ENCODE measurements at regions not wholly inside any gene's neighbourhood (a gene's known extent, or its start where the extent isn't known, plus 50 kb on each side); places are given as distances from the start of the nearest gene placed in this dataset.

GRCh38 chr13:107734891-107735625 is 480.3 kb downstream of the LIG4 start:
- DNase-seq: no peak

DNA sequence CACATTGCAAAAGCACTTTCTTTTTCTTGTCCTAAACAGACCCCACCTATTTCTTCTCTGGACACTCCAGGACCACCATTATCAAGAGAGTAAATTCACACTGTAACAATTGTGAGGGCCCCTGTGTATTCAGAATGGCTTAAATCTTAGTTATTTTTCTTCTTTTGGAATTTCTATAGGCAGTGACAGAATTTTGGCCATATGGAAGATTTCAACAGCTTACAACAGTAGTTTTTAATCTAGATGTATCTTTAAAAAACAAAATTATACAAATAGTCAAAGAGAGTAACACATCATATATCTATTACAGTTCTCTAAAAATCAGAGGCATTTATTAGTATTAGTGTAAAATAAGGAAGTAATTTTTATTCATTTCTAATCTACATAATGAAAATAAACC is 482.1 kb downstream of the LIG4 start:
- DNase-seq: no peak

DNA sequence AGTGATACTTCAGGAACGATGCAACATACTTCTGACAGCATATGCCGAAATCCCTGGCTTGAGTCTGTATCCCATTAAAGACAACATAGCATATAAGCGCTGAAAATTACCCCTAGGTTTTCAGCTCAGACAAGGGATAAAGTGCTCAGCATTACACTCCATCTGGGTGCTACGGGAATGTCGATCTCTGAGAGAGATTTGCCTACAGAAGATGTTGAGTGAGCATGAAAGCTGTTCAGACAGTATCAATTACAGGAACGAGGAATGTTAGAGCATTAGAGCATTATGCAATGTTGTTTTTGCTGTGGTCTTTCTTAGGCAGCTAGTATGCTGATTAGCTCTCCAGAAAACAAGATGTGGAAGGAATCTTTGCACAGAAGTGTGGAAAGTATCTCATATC is 484.5 kb downstream of the LIG4 start:
- no peak for DNase-seq

- DNase-seq: no peak
Observed at GRCh38 chr13:107721125-107721869, 494.0 kb downstream of the LIG4 start.

DNA sequence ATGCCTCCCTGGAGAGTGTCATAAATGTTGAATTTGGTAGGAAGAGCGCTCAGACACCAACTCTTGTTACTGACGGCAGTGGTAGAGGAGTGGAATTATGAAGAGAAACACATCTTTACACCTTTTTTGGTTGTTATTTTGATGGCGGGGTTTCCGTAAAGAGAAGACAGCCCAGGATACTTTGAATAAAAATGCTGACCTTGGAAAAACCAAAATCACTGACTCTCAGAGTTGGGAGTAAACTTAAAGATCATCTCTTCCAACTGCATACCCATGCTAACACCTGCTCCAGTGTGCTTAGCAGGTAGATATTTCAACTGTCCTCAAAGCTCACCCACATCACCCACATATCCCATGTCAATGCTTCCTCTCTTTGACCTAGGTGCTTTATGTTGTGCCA is 498.6 kb downstream of the LIG4 start:
- no peak for DNase-seq

DNA sequence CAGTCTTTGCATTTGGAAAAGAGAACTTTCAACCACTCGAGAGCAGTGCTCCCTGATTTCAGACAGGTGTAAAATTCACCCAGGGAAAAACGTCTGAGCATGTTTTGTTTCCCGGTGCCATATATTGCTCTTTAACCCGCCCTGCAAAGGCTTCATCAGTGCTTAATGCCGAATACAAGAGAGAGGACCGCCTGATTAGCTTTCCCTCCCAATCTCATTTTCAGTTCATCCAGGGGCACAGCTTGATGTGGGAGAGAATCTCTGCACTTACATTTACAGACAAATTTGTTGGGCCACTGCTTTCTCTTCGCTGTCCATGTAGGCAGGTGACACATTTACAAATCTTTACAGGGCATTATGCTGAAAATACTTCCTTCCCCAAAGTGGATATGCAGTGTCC is 499.1 kb downstream of the LIG4 start:
- no peak for DNase-seq

DNA sequence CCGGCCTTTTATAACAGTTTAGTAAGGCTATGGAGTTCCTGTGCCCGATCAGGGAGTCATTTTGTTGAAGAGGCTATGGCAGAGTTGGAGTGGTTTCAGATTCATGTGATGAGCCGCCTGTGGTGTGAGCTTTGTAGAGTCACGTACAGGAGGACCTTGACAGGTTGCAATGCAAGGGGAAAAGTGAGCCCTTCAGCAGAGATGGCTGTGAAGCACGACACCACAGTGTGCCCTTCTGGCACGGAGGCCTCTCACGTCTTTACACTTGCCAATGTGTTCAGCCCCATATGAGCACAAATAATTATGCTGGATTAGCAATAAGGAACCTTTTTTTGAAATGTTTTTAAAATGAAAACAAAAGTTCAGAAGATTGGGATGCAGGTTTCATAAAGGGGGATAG is 499.8 kb downstream of the LIG4 start:
- DNase-seq: no peak

DNA sequence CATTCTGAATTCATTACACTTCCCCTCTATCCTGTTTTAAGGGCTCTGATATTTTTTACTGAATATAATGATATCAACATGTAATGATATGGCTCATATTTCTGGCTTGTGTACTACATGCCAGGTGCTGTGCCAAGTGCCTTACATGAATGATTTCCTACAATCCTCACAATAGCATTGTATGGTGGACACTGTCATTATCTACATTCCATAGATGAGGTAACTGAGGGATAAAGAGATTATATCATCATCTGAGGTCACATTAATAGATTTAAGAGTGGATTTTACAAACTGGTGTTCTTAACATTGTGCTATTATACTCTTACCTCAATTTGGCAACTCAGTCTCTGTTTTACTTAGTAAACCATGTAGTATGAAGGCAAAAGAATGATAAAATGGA is 502.0 kb downstream of the LIG4 start:
- DNase-seq: peak; percentile 38

GRCh38 chr13:107712145-107712860 is 503.0 kb downstream of the LIG4 start:
- DNase-seq: peak; percentile 69

GRCh38 chr13:107690181-107690580 is 525.2 kb downstream of the LIG4 start:
- DNase-seq: no peak

DNA sequence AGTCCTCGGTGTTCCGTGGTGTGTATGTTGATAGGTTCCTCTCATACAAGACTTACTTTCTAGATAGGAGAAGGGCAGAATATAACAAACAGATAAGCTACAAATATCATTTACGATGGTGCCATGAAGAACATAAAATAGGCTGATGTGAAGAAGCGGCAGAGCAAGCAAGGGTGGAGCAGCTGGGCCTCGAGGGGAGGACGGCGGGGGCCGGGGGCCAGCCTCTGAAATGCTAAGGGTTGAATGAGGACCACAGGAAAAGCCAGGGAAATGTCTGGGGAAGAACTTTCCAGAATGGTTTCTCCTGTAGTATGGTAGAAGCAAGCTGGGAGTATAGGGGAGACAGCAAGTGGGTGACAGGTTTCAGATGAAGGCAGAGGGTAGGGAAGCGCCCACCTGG is 529.5 kb downstream of the LIG4 start:
- DNase-seq: no peak

GRCh38 chr13:107681600-107681999 is 533.7 kb downstream of the LIG4 start:
- DNase-seq: no peak

- DNase-seq: peak; percentile 71
Observed at GRCh38 chr13:107680115-107680514, 535.2 kb downstream of the LIG4 start.

DNA sequence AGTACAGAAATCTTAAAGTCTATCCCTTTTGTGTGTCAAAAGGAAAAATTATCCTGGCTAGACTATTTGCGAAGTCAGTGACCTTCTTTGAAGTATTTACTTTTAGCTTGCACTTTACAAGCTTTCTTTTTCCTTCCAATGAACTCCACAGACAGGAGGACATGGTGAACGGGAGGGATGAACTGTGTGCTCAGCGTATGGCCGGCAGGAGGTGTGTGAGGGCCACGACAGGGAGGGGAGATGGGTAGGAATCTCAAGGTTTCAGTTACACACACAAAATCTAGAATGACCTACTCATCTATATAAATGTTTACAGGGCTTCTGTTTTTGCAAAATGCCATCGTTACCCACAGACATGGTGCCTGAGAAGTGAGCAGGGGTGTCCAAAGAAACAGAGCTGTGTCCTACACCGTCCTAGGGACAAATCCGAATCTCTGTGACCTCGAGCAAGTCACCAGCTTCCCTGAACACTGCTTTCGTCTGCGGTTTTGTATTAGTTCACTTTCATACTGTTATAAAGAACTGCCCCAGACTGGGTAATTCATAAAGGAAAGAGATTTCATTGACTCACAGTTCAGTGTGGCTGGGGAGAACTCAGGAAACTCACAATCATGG is 537.2 kb downstream of the LIG4 start:
- no peak for DNase-seq

DNA sequence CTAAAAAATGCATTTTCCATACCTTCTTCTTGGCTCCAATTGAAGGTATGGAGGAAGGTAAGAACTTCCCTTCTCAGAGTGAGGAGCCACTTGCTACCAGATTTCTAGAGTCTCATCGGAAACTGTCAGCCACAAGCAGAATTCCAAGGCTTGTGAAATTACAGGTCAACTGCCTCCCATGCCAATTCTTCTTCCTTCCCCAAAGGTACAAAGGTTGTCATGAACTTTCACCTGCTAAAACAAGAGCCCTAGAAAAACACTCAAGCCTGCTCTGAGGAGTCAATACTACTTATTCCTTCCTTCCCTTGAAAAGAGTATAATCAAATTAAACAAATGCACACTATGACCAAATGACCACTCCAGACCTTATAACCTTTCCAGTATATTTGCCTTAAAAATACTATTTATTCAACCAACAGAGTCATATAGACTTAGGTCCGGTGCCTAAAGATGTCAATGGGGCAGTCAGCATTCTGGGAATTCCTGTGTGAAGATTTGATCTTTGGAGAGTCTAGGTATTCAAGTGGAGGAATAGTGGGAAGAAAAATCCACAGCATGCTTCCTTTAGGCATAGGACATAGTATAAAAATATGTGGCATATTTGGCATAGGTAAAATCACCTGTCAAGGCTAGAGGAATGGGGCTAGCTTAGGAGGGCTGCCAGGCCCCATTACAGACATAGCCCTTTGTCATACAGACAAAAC is 539.3 kb downstream of the LIG4 start:
- no peak for DNase-seq

DNA sequence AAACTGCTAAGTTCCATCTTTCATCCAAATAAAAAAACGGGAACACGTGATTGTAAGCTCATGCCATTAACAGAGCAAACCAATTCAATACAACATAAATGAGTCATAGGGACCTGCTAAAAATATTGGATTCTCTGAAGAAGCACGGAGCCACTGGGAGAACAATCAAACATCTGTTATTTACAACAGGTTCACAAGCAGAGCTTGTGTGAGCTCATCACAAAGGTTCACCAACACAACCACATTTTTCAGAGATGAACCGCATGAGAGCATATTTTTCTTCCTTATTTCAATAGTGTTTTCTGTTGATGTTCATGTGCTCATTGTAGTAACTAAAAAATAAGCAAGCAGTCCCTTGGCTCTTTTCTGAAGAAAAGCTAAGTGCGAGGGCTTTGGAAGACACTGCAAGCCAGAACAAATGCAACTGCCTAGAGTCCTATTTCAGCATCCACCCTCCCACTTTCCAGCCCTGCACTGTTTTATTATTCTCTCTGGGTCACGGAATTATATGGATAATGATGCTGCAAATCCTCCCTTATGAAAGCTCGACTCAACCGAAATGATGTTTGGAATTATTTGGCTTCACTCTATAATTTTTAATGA is 545.8 kb downstream of the LIG4 start:
- peak; percentile 97 for DNase-seq

- no peak for DNase-seq
Observed at GRCh38 chr13:107665926-107666458, 549.3 kb downstream of the LIG4 start.

DNA sequence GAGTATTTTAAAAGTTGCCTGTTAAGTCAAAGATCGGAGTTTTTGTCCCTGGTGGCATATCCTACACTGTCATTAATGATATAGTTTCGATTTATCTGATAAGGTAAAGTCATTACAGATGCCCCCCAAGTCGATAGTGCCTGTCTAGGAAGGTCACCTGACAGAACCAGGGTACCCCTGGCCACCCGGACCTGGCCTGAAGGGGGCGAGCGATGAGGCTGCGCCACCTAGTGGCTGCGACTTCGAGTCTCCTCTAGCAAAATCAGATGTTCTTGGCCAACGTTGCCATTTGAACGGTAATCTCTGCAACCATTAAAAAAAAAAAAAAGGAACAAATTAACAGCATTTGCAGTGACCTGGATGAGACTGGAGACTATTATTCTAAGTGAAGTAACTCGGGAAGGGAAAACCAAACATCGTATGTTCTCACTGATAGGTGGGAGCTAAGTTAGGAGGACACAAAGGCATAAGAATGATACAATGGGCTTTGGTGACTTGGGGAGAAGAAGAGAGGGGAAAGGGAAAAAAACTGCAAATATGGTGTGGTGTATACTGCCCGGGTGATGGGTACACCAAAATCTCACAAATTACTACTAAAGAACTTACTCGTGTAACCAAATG is 565.1 kb downstream of the LIG4 start:
- no peak for DNase-seq

GRCh38 chr13:107649079-107649478 is 566.3 kb downstream of the LIG4 start:
- DNase-seq: no peak

DNA sequence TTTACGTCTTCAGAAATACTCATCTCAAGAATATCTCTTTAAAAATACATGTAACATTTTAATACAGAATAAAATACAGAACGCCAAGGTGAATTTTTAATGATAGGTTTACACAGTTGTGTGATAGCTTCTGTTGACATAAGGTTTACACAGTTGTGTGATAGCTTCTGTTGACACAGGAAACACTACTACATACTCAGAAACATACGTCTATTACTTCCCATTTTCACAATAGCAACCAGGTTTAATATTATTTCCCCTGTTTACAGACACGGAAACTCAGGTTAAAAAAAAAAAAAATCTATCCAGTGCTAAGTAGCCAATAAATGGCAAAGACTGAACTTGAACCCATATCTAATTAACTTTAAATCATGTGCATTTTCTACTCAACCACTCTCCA is 571.2 kb downstream of the LIG4 start:
- peak; percentile 42 for DNase-seq

- no peak for DNase-seq
Observed at GRCh38 chr13:107643615-107644014, 571.7 kb downstream of the LIG4 start.

DNA sequence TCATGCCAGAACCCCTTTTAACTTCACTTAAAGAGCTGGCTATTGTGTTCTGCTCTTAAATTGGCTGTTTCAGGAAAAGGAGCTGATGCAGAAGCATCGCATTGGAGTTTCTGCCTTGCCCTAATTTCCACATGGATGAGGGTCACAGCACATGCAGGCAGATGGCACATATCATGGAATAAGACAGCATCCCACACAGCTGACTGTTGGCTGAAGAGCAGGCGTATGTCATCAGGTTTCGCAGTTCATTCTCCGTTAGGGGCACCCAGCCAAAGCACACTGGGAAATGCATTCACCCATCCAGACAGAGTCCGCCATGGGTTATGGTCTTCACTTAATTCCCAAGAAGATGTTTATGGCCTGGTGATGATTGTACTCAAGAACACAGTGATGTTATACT is 572.5 kb downstream of the LIG4 start:
- DNase-seq: no peak

All from NCI-H774 (cell line).